OCI-M2 (cell line): ENCODE measurements at regions not wholly inside any gene's neighbourhood (a gene's known extent, or its start where the extent isn't known, plus 50 kb on each side); places are given as distances from the start of the nearest gene placed in this dataset.

ENCODE experiments used
- DNase-seq: peaks from one replicate; lab custom pipeline; 2025; ENCODE audit not compliant: unreplicated experiment; lab: John Stamatoyannopoulos, UW

GRCh38 chr13:63671296-63671695, 2255.6 kb upstream of the PCDH20 start:
- DNase-seq, result no peak

GRCh38 chr13:63651394-63651793, 2235.7 kb upstream of the PCDH20 start:
- no peak for DNase-seq

GRCh38 chr13:63643543-63643942, 2227.9 kb upstream of the PCDH20 start:
- no peak for DNase-seq

- DNase-seq, result no peak
These were observed 2220.8 kb upstream of the PCDH20 start for GRCh38 chr13:63636316-63636993.

- no peak for DNase-seq
These were observed 2216.7 kb upstream of the PCDH20 start for GRCh38 chr13:63632321-63632720.

GRCh38 chr13:63631006-63631405, 2215.4 kb upstream of the PCDH20 start:
- no peak for DNase-seq

GRCh38 chr13:63629591-63629990, 2213.9 kb upstream of the PCDH20 start:
- DNase-seq, result no peak

- no peak for DNase-seq
These were observed 2212.7 kb upstream of the PCDH20 start for GRCh38 chr13:63628310-63628709.

- DNase-seq, result no peak
These were observed 2210.2 kb upstream of the PCDH20 start for GRCh38 chr13:63625869-63626268.

GRCh38 chr13:63614874-63615612, 2199.4 kb upstream of the PCDH20 start:
- no peak for DNase-seq

GRCh38 chr13:63607153-63607552, 2191.5 kb upstream of the PCDH20 start:
- DNase-seq, result no peak

- no peak for DNase-seq
These were observed 2190.3 kb upstream of the PCDH20 start for GRCh38 chr13:63605962-63606361.

GRCh38 chr13:63605403-63605802, 2189.8 kb upstream of the PCDH20 start:
- no peak for DNase-seq

- DNase-seq, result no peak
These were observed 2180.2 kb upstream of the PCDH20 start for GRCh38 chr13:63595811-63596210.

GRCh38 chr13:63586467-63586866, 2170.8 kb upstream of the PCDH20 start:
- DNase-seq, result no peak

GRCh38 chr13:63578796-63579195, 2163.1 kb upstream of the PCDH20 start:
- DNase-seq, result no peak

- no peak for DNase-seq
These were observed 2151.4 kb upstream of the PCDH20 start for GRCh38 chr13:63567031-63567430.

- DNase-seq, result no peak
These were observed 2138.5 kb upstream of the PCDH20 start for GRCh38 chr13:63554157-63554556.

GRCh38 chr13:63551731-63552130, 2136.1 kb upstream of the PCDH20 start:
- no peak for DNase-seq

- DNase-seq, result no peak
These were observed 2130.9 kb upstream of the PCDH20 start for GRCh38 chr13:63546524-63546923.

- DNase-seq, result no peak
These were observed 2127.1 kb upstream of the PCDH20 start for GRCh38 chr13:63542770-63543169.

- DNase-seq, result no peak
These were observed 2125.7 kb upstream of the PCDH20 start for GRCh38 chr13:63541336-63541735.

- DNase-seq, result no peak
These were observed 2124.4 kb upstream of the PCDH20 start for GRCh38 chr13:63540061-63540460.
